Panc1 (cell line): ENCODE measurements at regions not wholly inside any gene's neighbourhood (a gene's known extent, or its start where the extent isn't known, plus 50 kb on each side); places are given as distances from the start of the nearest gene placed in this dataset.

Experiments
- POLR2AphosphoS5 ChIP-seq: IDR thresholded peaks from 2 replicates; pipeline ENCODE4 v1.6.1; 2012; ENCODE audit warnings: mild to moderate bottlenecking, low read depth, low read length, moderate library complexity
- SIN3A ChIP-seq: IDR thresholded peaks from 2 replicates; pipeline ENCODE4 v1.6.1; 2012; ENCODE audit warnings: low read depth, mild to moderate bottlenecking, low read length, moderate library complexity, borderline replicate concordance; ENCODE audit not compliant: insufficient read depth
- TCF7L2 ChIP-seq: IDR thresholded peaks from 2 replicates; pipeline ENCODE4 v1.6.1; 2011; ENCODE audit warnings: mild to moderate bottlenecking, low read depth, low read length, inconsistent platforms
- TF ChIP-seq, protein P1 (sequence below): fragments of 450-650 bp; IDR thresholded peaks from 2 replicates; pipeline ENCODE4 v1.5.1; 2017; ENCODE audit warnings: mild to moderate bottlenecking
- TF ChIP-seq, protein P2 (sequence below), 2 experiments: IDR thresholded peaks; 2 replicates each; pipeline ENCODE4 v1.6.1; 2011 to 2012; ENCODE audit warnings: low read depth in 2 of 2, control low read depth in 1 of 2, low read length in 1 of 2, mild to moderate bottlenecking in 1 of 2, moderate library complexity in 1 of 2; ENCODE audit not compliant: insufficient read depth in 1 of 2

DNA sequence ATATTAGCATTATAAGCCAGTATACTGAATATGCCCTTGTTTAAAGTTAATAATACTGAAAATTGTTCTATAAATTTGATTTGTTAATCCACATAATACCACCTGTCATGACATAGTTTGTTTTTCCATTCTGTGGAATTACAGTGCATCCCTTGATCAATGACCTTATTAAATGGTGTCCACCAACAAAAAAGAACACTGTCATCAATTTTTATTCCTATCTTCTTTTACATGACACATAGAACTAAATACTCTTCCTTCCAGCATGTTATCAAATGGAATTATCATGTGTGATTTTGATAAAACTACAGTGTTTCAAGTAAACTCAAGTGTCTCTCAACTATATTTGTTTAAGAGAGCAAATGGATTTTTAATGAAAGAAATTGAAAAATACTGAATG lies 221.8 kb upstream of the MBL2 start:
- TF ChIP-seq TCF7L2 (no peak), POLR2AphosphoS5 (no peak), SIN3A (no peak)
- TF ChIP-seq, protein P1, sequence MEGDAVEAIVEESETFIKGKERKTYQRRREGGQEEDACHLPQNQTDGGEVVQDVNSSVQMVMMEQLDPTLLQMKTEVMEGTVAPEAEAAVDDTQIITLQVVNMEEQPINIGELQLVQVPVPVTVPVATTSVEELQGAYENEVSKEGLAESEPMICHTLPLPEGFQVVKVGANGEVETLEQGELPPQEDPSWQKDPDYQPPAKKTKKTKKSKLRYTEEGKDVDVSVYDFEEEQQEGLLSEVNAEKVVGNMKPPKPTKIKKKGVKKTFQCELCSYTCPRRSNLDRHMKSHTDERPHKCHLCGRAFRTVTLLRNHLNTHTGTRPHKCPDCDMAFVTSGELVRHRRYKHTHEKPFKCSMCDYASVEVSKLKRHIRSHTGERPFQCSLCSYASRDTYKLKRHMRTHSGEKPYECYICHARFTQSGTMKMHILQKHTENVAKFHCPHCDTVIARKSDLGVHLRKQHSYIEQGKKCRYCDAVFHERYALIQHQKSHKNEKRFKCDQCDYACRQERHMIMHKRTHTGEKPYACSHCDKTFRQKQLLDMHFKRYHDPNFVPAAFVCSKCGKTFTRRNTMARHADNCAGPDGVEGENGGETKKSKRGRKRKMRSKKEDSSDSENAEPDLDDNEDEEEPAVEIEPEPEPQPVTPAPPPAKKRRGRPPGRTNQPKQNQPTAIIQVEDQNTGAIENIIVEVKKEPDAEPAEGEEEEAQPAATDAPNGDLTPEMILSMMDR: no peak
- TF ChIP-seq, protein P2, sequence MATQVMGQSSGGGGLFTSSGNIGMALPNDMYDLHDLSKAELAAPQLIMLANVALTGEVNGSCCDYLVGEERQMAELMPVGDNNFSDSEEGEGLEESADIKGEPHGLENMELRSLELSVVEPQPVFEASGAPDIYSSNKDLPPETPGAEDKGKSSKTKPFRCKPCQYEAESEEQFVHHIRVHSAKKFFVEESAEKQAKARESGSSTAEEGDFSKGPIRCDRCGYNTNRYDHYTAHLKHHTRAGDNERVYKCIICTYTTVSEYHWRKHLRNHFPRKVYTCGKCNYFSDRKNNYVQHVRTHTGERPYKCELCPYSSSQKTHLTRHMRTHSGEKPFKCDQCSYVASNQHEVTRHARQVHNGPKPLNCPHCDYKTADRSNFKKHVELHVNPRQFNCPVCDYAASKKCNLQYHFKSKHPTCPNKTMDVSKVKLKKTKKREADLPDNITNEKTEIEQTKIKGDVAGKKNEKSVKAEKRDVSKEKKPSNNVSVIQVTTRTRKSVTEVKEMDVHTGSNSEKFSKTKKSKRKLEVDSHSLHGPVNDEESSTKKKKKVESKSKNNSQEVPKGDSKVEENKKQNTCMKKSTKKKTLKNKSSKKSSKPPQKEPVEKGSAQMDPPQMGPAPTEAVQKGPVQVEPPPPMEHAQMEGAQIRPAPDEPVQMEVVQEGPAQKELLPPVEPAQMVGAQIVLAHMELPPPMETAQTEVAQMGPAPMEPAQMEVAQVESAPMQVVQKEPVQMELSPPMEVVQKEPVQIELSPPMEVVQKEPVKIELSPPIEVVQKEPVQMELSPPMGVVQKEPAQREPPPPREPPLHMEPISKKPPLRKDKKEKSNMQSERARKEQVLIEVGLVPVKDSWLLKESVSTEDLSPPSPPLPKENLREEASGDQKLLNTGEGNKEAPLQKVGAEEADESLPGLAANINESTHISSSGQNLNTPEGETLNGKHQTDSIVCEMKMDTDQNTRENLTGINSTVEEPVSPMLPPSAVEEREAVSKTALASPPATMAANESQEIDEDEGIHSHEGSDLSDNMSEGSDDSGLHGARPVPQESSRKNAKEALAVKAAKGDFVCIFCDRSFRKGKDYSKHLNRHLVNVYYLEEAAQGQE (IDR thresholded peaks at IDR 0.05; ENCODE audit: insufficient read depth in 1 of 2, low read depth in 2 of 2, low read length in 1 of 2): no peak
